ENCODE measurements at regions not wholly inside any gene's neighbourhood (a gene's known extent, or its start where the extent isn't known, plus 50 kb on each side); places are given as distances from the start of the nearest gene placed in this dataset.

DNA sequence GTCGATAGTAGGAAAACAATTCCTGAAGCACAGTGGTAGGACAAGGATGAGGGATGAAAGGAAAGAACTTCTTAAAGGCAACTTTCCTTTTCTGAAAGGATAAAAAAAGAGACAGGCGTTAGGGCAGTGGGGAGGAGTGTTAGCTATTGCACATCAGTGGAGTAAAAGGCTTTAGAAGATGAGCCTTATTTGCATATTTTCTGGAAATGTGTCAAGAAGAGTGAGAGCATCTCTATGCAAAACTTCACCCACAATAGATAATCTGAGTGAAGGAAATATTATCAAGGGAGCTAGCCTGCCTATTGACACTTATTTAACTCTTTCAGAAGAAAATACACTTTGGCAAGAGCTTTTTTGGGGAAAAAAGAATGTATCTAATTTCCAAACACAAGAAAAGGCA, 151.6 kb downstream of the MACIR start:
- TF ChIP-seq, protein P1, sequence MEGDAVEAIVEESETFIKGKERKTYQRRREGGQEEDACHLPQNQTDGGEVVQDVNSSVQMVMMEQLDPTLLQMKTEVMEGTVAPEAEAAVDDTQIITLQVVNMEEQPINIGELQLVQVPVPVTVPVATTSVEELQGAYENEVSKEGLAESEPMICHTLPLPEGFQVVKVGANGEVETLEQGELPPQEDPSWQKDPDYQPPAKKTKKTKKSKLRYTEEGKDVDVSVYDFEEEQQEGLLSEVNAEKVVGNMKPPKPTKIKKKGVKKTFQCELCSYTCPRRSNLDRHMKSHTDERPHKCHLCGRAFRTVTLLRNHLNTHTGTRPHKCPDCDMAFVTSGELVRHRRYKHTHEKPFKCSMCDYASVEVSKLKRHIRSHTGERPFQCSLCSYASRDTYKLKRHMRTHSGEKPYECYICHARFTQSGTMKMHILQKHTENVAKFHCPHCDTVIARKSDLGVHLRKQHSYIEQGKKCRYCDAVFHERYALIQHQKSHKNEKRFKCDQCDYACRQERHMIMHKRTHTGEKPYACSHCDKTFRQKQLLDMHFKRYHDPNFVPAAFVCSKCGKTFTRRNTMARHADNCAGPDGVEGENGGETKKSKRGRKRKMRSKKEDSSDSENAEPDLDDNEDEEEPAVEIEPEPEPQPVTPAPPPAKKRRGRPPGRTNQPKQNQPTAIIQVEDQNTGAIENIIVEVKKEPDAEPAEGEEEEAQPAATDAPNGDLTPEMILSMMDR (conservative IDR thresholded peaks at IDR 0.05; ENCODE audit: low read depth, low read length), result no peak
- no peak for DNase-seq (ENCODE audit: low read depth)
- no peak overlapping the region for H3K4me3 ChIP-seq (ENCODE audit: low read depth, low read length)

DNA sequence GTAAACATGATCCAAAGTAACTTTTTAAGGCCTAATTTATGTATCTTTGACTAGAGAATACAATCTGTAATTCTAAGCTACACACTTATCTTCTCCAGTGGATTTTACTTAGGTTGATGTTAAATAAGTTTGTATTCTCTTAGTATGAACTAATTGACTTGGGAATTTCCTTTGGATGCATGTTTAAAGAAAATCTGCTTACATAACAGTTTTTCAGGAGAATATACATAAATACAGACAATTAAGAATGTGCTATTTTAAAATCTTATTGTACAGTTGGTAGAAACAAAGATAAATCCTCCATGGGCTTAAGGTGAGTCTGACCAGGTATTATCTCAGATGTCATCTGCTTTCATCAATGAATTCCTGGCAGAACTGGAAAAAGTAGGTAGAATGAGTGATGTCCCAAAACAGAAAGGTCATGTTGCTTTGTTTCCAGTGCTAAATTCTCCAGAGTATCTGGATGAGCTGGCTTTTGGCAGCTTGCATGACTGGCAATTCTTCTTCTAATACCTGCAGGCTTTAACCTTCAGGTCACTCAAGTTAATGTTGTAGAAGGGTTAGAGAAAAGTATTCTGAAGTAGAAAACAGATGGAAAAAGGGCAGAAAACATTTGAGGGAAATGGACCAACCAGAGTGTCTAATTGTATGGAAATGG, 150.6 kb downstream of the MACIR start:
- no peak overlapping the region for H3K4me3 ChIP-seq (ENCODE audit: low read depth, low read length)
- TF ChIP-seq, protein P1 (conservative IDR thresholded peaks at IDR 0.05; ENCODE audit: low read depth, low read length), result no peak
- no peak for DNase-seq (ENCODE audit: low read depth)

DNA sequence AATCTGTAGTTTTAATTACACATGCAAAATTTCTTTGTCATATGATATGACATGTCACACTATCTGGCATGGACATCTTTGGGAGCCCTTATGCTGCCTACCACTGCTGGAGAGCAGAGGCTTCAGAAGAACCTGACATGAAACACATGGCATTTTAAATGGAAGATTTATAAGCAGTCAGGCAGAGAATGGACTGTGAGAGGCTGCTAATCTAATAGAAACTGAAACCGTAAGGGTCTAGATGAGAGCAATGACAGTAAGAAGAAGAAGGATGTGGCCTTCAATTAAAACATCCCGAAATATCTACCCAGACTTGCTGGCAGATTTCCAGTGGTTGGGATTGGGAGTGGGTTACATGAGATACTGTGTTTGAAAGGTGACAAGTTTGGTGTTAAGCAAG, 149.8 kb downstream of the MACIR start:
- TF ChIP-seq, protein P1 (conservative IDR thresholded peaks at IDR 0.05; ENCODE audit: low read depth, low read length), result no peak
- H3K4me3 ChIP-seq (ENCODE audit: low read depth, low read length), result no peak overlapping the region
- no peak for DNase-seq (ENCODE audit: low read depth)

DNA sequence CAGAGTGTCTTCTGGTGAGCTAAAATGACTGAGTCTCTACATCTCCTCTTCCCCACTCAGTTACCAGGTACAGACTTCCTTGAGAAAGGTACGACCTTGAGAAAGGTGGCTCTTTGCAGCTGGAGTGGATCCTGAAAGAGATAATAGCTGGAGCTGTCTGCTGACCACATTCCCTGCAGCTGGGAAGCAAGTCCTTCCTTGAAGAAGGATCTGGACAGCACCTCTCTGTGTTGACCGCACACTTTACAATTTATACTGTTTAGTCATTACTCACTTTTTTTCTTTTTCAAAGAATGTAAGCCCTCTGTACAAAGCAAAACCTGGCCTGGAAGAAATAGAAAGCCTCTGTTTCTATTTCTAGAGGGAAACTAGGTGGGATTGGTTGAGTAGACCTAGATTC, 148.8 kb downstream of the MACIR start:
- TF ChIP-seq, protein P1 (conservative IDR thresholded peaks at IDR 0.05; ENCODE audit: low read depth, low read length), result no peak
- no peak for DNase-seq (ENCODE audit: low read depth)

DNA sequence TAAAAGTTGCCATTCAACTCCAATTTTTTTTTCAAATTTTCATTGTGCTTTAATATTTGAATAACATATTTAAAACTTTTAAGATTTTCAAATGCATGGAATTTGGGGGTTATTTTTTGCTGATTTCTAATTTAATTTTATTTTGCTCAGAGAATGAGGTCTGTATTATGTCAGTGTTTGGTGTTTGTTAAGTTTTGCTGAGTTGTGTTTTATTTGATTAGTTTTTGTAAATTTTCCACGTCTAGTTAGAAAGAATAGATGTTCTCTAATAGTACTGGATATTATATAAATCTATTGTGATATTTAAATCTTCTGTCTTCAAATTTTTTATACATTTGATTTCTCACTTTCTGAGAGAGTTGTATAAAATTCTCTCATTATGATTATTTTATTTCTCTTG, 145.9 kb downstream of the MACIR start:
- H3K4me3 ChIP-seq (ENCODE audit: low read depth, low read length), result no peak overlapping the region
- DNase-seq (ENCODE audit: low read depth), result no peak
- TF ChIP-seq, protein P1 (conservative IDR thresholded peaks at IDR 0.05; ENCODE audit: low read depth, low read length), result no peak

More for the DNA sequence above, 148.8 kb downstream of the MACIR start:
- no peak overlapping the region for H3K4me3 ChIP-seq (ENCODE audit: low read depth, low read length)

DNA sequence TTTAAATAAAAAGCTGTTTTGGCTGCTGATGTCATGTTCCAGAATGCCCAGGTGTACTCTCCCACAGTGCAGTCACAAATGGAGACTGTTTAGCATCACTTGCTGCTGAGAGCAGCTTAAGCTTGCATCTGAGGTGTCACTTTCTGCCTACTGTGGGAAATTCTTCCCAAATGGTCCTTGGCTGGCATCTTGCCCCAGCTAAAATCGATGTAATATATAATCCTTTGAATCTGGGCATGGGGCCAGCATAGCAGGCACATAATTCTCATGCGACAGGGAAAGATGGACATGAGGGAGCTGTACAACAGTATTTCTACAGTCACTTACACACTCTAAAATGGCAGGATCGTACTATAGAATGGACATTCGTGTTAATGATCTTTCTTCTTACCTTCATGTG, 144.3 kb downstream of the MACIR start:
- DNase-seq (ENCODE audit: low read depth), result no peak
- TF ChIP-seq, protein P1 (conservative IDR thresholded peaks at IDR 0.05; ENCODE audit: low read depth, low read length), result no peak
- H3K4me3 ChIP-seq (ENCODE audit: low read depth, low read length), result no peak overlapping the region
